ENCODE measurements at regions not wholly inside any gene's neighbourhood (a gene's known extent, or its start where the extent isn't known, plus 50 kb on each side); places are given as distances from the start of the nearest gene placed in this dataset.

- Histone ChIP-seq H3K4me3 (ENCODE audit: low read depth, low read length) (no peak overlapping the region), H3K4ac (ENCODE audit: low read depth, low read length) (no peak overlapping the region), H4K91ac (ENCODE audit: low read depth, low read length) (no peak overlapping the region), H3K18ac (ENCODE audit: low read length) (no peak overlapping the region), H3K9me3 (ENCODE audit: insufficient read depth, low read depth, low read length) (no peaks in the 10 kb centered on the region), H3K36me3 (ENCODE audit: control insufficient read depth in 1 of 2, insufficient read depth in 2 of 2, low read length in 2 of 2) (no peaks in the 10 kb centered on the region), H3K27ac (ENCODE audit: low read depth, low read length) (no peak overlapping the region), H3K79me1 (ENCODE audit: low read length) (no peaks in the 10 kb centered on the region), H3K79me2 (ENCODE audit: control insufficient read depth, insufficient read depth, low read length, poor library complexity) (no peaks in the 10 kb centered on the region), H3K14ac (ENCODE audit: low read length) (no peak overlapping the region), H3K4me2 (ENCODE audit: low read length) (no peak overlapping the region), H2AK5ac (ENCODE audit: low read length) (no peak overlapping the region), H2BK5ac (ENCODE audit: low read depth, low read length, poor library complexity) (no peak overlapping the region), H2BK12ac (ENCODE audit: low read length) (no peak overlapping the region), H2AFZ (ENCODE audit: insufficient read depth, low read length, poor library complexity) (no peak overlapping the region), H4K12ac (ENCODE audit: low read depth, low read length) (no peak overlapping the region), H3K4me1 (ENCODE audit: control insufficient read depth in 1 of 2, insufficient read depth in 2 of 2, low read length in 2 of 2) (no peaks in the 10 kb centered on the region), H4K8ac (ENCODE audit: low read depth, low read length) (no peak overlapping the region), H3K23ac (ENCODE audit: low read length) (no peak overlapping the region), H2BK120ac (ENCODE audit: insufficient read depth, low read length, poor library complexity) (no peak overlapping the region), H3K9ac (ENCODE audit: low read length) (no peak overlapping the region), H3K27me3 (ENCODE audit: insufficient read depth, low read length) (no peaks in the 10 kb centered on the region)
- no peak for DNase-seq
- no CpG with 5 or more reads among the region's 7 CpGs for WGBS (ENCODE audit: extremely low coverage, insufficient coverage, insufficient read length)
These were observed 133.3 kb upstream of the CHL1 start for GRCh38 chr3:63095-63765.

GRCh38 chr3:69690-70089, 126.9 kb upstream of the CHL1 start:
- Histone ChIP-seq H3K14ac (ENCODE audit: low read length) (no peak overlapping the region), H3K79me2 (ENCODE audit: control insufficient read depth, insufficient read depth, low read length, poor library complexity) (no peaks in the 10 kb centered on the region), H3K9ac (ENCODE audit: low read length) (no peak overlapping the region), H4K12ac (ENCODE audit: low read depth, low read length) (no peak overlapping the region), H3K18ac (ENCODE audit: low read length) (no peak overlapping the region), H4K8ac (ENCODE audit: low read depth, low read length) (no peak overlapping the region), H3K27ac (ENCODE audit: low read depth, low read length) (no peak overlapping the region), H3K4me3 (ENCODE audit: low read depth, low read length) (no peak overlapping the region), H2BK5ac (ENCODE audit: low read depth, low read length, poor library complexity) (no peak overlapping the region), H3K23ac (ENCODE audit: low read length) (no peak overlapping the region), H3K4me2 (ENCODE audit: low read length) (no peak overlapping the region), H3K9me3 (ENCODE audit: insufficient read depth, low read depth, low read length) (no peaks in the 10 kb centered on the region), H2BK12ac (ENCODE audit: low read length) (no peak overlapping the region), H4K91ac (ENCODE audit: low read depth, low read length) (no peak overlapping the region), H3K36me3 (ENCODE audit: control insufficient read depth in 1 of 2, insufficient read depth in 2 of 2, low read length in 2 of 2) (no peaks in the 10 kb centered on the region), H3K4me1 (ENCODE audit: control insufficient read depth in 1 of 2, insufficient read depth in 2 of 2, low read length in 2 of 2) (peaks cover 0 to 2% of the 10 kb centered on the region in 2 experiments), H2AK5ac (ENCODE audit: low read length) (no peak overlapping the region), H2BK120ac (ENCODE audit: insufficient read depth, low read length, poor library complexity) (no peak overlapping the region), H3K27me3 (ENCODE audit: insufficient read depth, low read length) (no peaks in the 10 kb centered on the region), H3K79me1 (ENCODE audit: low read length) (no peaks in the 10 kb centered on the region), H2AFZ (ENCODE audit: insufficient read depth, low read length, poor library complexity) (no peak overlapping the region), H3K4ac (ENCODE audit: low read depth, low read length) (no peak overlapping the region)
- WGBS (ENCODE audit: extremely low coverage, insufficient coverage, insufficient read length), result no CpG with 5 or more reads among the region's 1 CpG
- no peak for DNase-seq

- no CpG with 5 or more reads among the region's 1 CpG for WGBS (ENCODE audit: extremely low coverage, insufficient coverage, insufficient read length)
- Histone ChIP-seq H2BK12ac (ENCODE audit: low read length) (no peak overlapping the region), H4K8ac (ENCODE audit: low read depth, low read length) (no peak overlapping the region), H3K27me3 (ENCODE audit: insufficient read depth, low read length) (no peaks in the 10 kb centered on the region), H4K12ac (ENCODE audit: low read depth, low read length) (no peak overlapping the region), H3K4me1 (ENCODE audit: control insufficient read depth in 1 of 2, insufficient read depth in 2 of 2, low read length in 2 of 2) (peaks cover 0 to 2% of the 10 kb centered on the region in 2 experiments), H2AFZ (ENCODE audit: insufficient read depth, low read length, poor library complexity) (no peak overlapping the region), H3K9me3 (ENCODE audit: insufficient read depth, low read depth, low read length) (no peaks in the 10 kb centered on the region), H3K4ac (ENCODE audit: low read depth, low read length) (no peak overlapping the region), H3K18ac (ENCODE audit: low read length) (no peak overlapping the region), H3K14ac (ENCODE audit: low read length) (no peak overlapping the region), H3K27ac (ENCODE audit: low read depth, low read length) (no peak overlapping the region), H3K23ac (ENCODE audit: low read length) (no peak overlapping the region), H3K79me1 (ENCODE audit: low read length) (no peaks in the 10 kb centered on the region), H3K4me3 (ENCODE audit: low read depth, low read length) (no peak overlapping the region), H4K91ac (ENCODE audit: low read depth, low read length) (no peak overlapping the region), H3K9ac (ENCODE audit: low read length) (no peak overlapping the region), H3K36me3 (ENCODE audit: control insufficient read depth in 1 of 2, insufficient read depth in 2 of 2, low read length in 2 of 2) (no peaks in the 10 kb centered on the region), H2AK5ac (ENCODE audit: low read length) (no peak overlapping the region), H2BK5ac (ENCODE audit: low read depth, low read length, poor library complexity) (no peak overlapping the region), H3K79me2 (ENCODE audit: control insufficient read depth, insufficient read depth, low read length, poor library complexity) (no peaks in the 10 kb centered on the region), H3K4me2 (ENCODE audit: low read length) (no peak overlapping the region), H2BK120ac (ENCODE audit: insufficient read depth, low read length, poor library complexity) (no peak overlapping the region)
- no peak for DNase-seq
These were observed 123.8 kb upstream of the CHL1 start for GRCh38 chr3:72776-73175.

- Histone ChIP-seq H2BK5ac (ENCODE audit: low read depth, low read length, poor library complexity) (no peak overlapping the region), H3K27ac (ENCODE audit: low read depth, low read length) (no peak overlapping the region), H3K18ac (ENCODE audit: low read length) (no peak overlapping the region), H3K79me1 (ENCODE audit: low read length) (no peaks in the 10 kb centered on the region), H3K4me3 (ENCODE audit: low read depth, low read length) (no peak overlapping the region), H3K79me2 (ENCODE audit: control insufficient read depth, insufficient read depth, low read length, poor library complexity) (no peaks in the 10 kb centered on the region), H3K23ac (ENCODE audit: low read length) (no peak overlapping the region), H3K9me3 (ENCODE audit: insufficient read depth, low read depth, low read length) (no peaks in the 10 kb centered on the region), H2AK5ac (ENCODE audit: low read length) (no peak overlapping the region), H3K36me3 (ENCODE audit: control insufficient read depth in 1 of 2, insufficient read depth in 2 of 2, low read length in 2 of 2) (no peaks in the 10 kb centered on the region), H4K12ac (ENCODE audit: low read depth, low read length) (no peak overlapping the region), H3K4me1 (ENCODE audit: control insufficient read depth in 1 of 2, insufficient read depth in 2 of 2, low read length in 2 of 2) (peaks cover 0 to 2% of the 10 kb centered on the region in 2 experiments), H2AFZ (ENCODE audit: insufficient read depth, low read length, poor library complexity) (no peak overlapping the region), H3K14ac (ENCODE audit: low read length) (no peak overlapping the region), H2BK120ac (ENCODE audit: insufficient read depth, low read length, poor library complexity) (no peak overlapping the region), H3K27me3 (ENCODE audit: insufficient read depth, low read length) (no peaks in the 10 kb centered on the region), H3K4me2 (ENCODE audit: low read length) (no peak overlapping the region), H2BK12ac (ENCODE audit: low read length) (no peak overlapping the region), H3K9ac (ENCODE audit: low read length) (no peak overlapping the region), H4K91ac (ENCODE audit: low read depth, low read length) (no peak overlapping the region), H3K4ac (ENCODE audit: low read depth, low read length) (no peak overlapping the region), H4K8ac (ENCODE audit: low read depth, low read length) (no peak overlapping the region)
- WGBS (ENCODE audit: extremely low coverage, insufficient coverage, insufficient read length), result no CpG with 5 or more reads among the region's 2 CpGs
- DNase-seq, result no peak
These were observed 123.3 kb upstream of the CHL1 start for GRCh38 chr3:73271-73670.
